ENCODE measurements at regions not wholly inside any gene's neighbourhood (a gene's known extent, or its start where the extent isn't known, plus 50 kb on each side); places are given as distances from the start of the nearest gene placed in this dataset.

GRCh38 chr3:23130406-23130805 lies 72.7 kb upstream of the UBE2E2 start:
- no peak for TF ChIP-seq CTCF (IDR thresholded peaks at IDR 0.05; ENCODE audit: borderline replicate concordance, extremely low read depth, low read length, poor library complexity, severe bottlenecking)
- TF ChIP-seq EZH2 (IDR thresholded peaks at IDR 0.05; ENCODE audit: borderline replicate concordance, low read depth, low read length, severe bottlenecking): no peak

Measured in DND-41 (cell line).